ENCODE measurements at regions not wholly inside any gene's neighbourhood (a gene's known extent, or its start where the extent isn't known, plus 50 kb on each side); places are given as distances from the start of the nearest gene placed in this dataset.

- TF ChIP-seq REST (IDR thresholded peaks at IDR 0.05): no peak
- no peak for TF ChIP-seq GABPA (IDR thresholded peaks at IDR 0.05 in 1 of 2, conservative IDR thresholded peaks at IDR 0.05 in 1 of 2)
- TF ChIP-seq CTCF (IDR thresholded peaks at IDR 0.05; ENCODE audit: low read depth, low read length, missing input control): no peak
- no peak for TF ChIP-seq EGR1 (IDR thresholded peaks at IDR 0.05; ENCODE audit: low read depth in 2 of 2)
- TF ChIP-seq ATF3 (IDR thresholded peaks at IDR 0.05): no peak
Observed at GRCh38 chr19:23851966-23852365, 62.7 kb upstream of the ZNF726 start.
